Psoas muscle (tissue), 7 donors: ENCODE measurements at regions not wholly inside any gene's neighbourhood (a gene's known extent, or its start where the extent isn't known, plus 50 kb on each side); places are given as distances from the start of the nearest gene placed in this dataset.
"Not testable (repeated sequence)": the region's sequence is repeated elsewhere in the genome, so short reads cannot be mapped to it uniquely, and the experiment has no call there.

Experiments used
- ATAC-seq, 4 donors: fragments of 200-7000 bp; cut with Tn5 transposase; one replicate each; pipeline ENCODE4 v1.9.1; 2020; ENCODE audit warnings: moderate library complexity in 3 of 4, mild to moderate bottlenecking in 2 of 4
- DNase-seq, 2 donors: peaks; one replicate each; pipeline ENCODE4 v3.0.0-alpha.2; 2020
- H3K27ac ChIP-seq: fragments of 200-600 bp; one replicate; pipeline ENCODE4 v1.8.0; 2022
- H3K27me3 ChIP-seq, 3 donors: fragments of 200-600 bp in 1 of 3; one replicate each; pipeline versions ENCODE4 v1.6.1 to v1.8.0; 2013 to 2022; ENCODE audit warnings: low read length in 2 of 3, mild to moderate bottlenecking in 2 of 3, moderate library complexity in 1 of 3; ENCODE audit not compliant: insufficient read depth in 3 of 3
- H3K36me3 ChIP-seq, 2 donors: fragments of 200-600 bp in 1 of 2; one replicate each; pipeline versions ENCODE4 v1.6.1 to v1.8.0; 2013 to 2022; ENCODE audit warnings: low read depth in 1 of 2, mild to moderate bottlenecking in 1 of 2, moderate library complexity in 1 of 2; ENCODE audit not compliant: insufficient read depth in 1 of 2
- H3K4me1 ChIP-seq: fragments of 200-600 bp; one replicate; pipeline ENCODE4 v1.8.0; 2022
- H3K4me3 ChIP-seq: fragments of 200-600 bp; one replicate; pipeline ENCODE4 v1.8.0; 2022; ENCODE audit warnings: mild to moderate bottlenecking
- H3K9me3 ChIP-seq: fragments of 200-600 bp; one replicate; pipeline ENCODE4 v1.8.0; 2022
- WGBS, 3 donors: extraction: QIAGEN DNeasy Blood & Tissue Kit; methylation state at CpG; one replicate each; pipeline versions ENCODE4 v1.1.6 to v1.1.7; 2013; 5-methylcytosine and 5-hydroxymethylcytosine counted together
- intact Hi-C, 2 donors: fragments of 100-400 bp; cut with DNase I; formaldehyde crosslinking; loops; one replicate each; pipeline versions ENCODE4 v1.11.0 to v1.14.2; 2022
- TF ChIP-seq, protein P1 (sequence below): fragments of 200-600 bp; IDR thresholded peaks from one replicate; pipeline ENCODE4 v1.8.0; 2022; ENCODE audit warnings: antibody characterized with exemption
- donor health status: healthy with polysubstance abuse.
- donor health status: DM: no; HTN: no; CAD: no; lungs with moderate emphysema.
- donor health status: Bipolar disorder and iron deficiency.
- donor health status: healthy.
- donor health status: DM: yes; HTN: yes; CAD: no.
- donor health status: DM: no; HTN: no; CAD: no.
- donor health status: DM: yes; HTN: yes; CAD: no.

DNA sequence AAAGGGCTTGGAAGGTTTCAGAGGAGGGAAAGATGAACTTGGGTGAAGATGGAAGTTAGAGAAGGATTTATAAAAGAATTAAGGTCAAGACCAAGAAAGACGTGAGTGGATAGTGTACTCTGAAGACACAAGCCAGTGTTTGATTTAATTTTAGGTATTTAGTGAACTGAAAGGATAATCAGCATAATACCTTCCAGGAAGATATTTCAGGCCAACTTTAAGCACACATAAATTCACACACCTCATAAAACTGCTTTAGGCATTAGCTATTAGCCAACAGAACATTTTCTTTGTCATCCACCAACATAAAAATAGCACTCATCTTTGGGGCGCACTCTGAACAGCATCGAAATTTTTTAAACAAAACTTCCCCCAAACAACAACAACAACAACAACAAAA, 71.7 kb upstream of the CSNK1A1L start:
- DNase-seq (no peak), ATAC-seq (no peak)
- Histone ChIP-seq H3K9me3 (no peaks in the 10 kb centered on the region), H3K27me3 (no peaks in the 10 kb centered on the region), H3K27ac (no peak overlapping the region), H3K36me3 (no peaks in the 10 kb centered on the region), H3K4me1 (no peaks in the 10 kb centered on the region), H3K4me3 (no peak overlapping the region)
- intact Hi-C loops: no loop called here
- TF ChIP-seq, protein P1, sequence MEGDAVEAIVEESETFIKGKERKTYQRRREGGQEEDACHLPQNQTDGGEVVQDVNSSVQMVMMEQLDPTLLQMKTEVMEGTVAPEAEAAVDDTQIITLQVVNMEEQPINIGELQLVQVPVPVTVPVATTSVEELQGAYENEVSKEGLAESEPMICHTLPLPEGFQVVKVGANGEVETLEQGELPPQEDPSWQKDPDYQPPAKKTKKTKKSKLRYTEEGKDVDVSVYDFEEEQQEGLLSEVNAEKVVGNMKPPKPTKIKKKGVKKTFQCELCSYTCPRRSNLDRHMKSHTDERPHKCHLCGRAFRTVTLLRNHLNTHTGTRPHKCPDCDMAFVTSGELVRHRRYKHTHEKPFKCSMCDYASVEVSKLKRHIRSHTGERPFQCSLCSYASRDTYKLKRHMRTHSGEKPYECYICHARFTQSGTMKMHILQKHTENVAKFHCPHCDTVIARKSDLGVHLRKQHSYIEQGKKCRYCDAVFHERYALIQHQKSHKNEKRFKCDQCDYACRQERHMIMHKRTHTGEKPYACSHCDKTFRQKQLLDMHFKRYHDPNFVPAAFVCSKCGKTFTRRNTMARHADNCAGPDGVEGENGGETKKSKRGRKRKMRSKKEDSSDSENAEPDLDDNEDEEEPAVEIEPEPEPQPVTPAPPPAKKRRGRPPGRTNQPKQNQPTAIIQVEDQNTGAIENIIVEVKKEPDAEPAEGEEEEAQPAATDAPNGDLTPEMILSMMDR: no peak
- WGBS, 3 donors: 88 to 94% (median 93%) methylated on average over 3 of the region's 3 CpGs

DNA sequence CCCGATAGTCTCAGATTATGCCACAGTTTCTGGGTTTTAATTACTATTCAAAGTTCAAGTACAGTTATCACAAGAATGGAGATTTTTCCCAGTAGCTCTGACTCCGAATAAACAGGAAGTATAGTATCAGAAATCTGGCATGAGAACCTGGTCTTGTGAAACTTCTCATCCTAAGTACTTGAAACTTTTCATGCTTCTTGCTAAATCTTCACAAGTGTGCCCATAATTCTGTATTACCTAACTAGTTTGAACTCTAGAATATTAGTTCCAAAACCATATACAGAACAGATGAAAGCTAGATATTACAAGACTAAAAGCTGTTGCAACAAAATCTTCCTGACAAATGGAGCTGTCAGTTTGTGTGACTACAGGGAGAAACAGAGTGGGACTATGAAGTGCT, 70.5 kb upstream of the CSNK1A1L start:
- DNase-seq (no peak), ATAC-seq (peak in 2 of 4 donors; percentile 28 to 59)
- Histone ChIP-seq H3K36me3 (no peaks in the 10 kb centered on the region), H3K27ac (no peak overlapping the region), H3K4me1 (no peaks in the 10 kb centered on the region), H3K4me3 (no peak overlapping the region), H3K27me3 (no peaks in the 10 kb centered on the region), H3K9me3 (no peaks in the 10 kb centered on the region)
- intact Hi-C loops: no loop called here
- WGBS, 3 donors: 12 to 37% (median 15%) methylated on average over 2 of the region's 2 CpGs
- TF ChIP-seq, protein P1: no peak

DNA sequence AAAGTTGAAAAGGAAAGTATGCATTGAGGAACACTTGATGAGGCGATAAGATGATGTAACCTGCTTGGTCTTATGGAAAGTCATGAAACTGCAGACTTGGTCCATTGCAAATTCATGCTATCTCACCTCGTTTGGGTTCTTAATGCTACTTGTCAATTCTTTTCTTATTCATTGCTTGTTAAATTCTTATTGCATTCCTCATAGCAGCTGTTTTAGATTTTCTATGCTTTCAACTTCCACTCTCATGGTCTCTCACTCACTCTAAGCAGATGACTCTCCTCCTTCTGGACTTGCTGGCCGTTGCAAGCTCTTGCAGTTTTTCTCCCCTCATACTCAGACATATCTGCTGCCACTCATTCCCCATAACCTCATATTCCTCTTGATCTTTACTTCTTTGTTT, 67.8 kb upstream of the CSNK1A1L start:
- no peaks in the 10 kb centered on the region for H3K9me3 ChIP-seq
- no peaks in the 10 kb centered on the region for H3K4me1 ChIP-seq
- DNase-seq (no peak), ATAC-seq (no peak)
- H3K27ac ChIP-seq: no peak overlapping the region
- H3K36me3 ChIP-seq: no peaks in the 10 kb centered on the region
- no peaks in the 10 kb centered on the region for H3K27me3 ChIP-seq
- TF ChIP-seq, protein P1: no peak
- H3K4me3 ChIP-seq: no peak overlapping the region
- intact Hi-C loops: no loop called here
- WGBS, 3 donors: 40 to 51% (median 47%) methylated on average over 3 of the region's 3 CpGs

DNA sequence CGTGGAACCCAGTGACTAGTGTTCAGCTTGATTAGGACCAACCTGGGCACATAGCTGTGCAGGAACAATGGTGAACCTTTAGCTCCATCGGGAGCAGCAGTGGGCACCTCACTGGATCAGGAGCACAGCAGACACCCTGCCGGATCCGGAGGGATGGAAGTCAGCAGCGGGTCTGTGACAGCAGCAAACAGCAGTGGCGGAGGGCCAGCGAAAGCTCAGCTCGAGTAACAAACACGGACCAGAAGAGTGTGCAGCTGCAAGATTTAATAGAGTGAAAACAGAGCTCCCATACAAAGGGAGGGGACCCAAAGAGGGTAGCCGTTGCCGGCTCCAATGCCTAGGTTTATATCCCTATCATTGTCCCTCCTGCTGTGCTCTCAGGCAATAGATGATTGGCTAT, 66.8 kb upstream of the CSNK1A1L start:
- H3K9me3 ChIP-seq, H3K27ac ChIP-seq, H3K36me3 ChIP-seq, intact Hi-C loops, H3K27me3 ChIP-seq, H3K4me3 ChIP-seq, ATAC-seq, H3K4me1 ChIP-seq: not testable (repeated sequence)
- WGBS, 3 donors: 35 to 60% (median 42%) methylated on average over 11 of the region's 11 CpGs
- DNase-seq: peak in 1 of 2 donors; percentile 55

DNA sequence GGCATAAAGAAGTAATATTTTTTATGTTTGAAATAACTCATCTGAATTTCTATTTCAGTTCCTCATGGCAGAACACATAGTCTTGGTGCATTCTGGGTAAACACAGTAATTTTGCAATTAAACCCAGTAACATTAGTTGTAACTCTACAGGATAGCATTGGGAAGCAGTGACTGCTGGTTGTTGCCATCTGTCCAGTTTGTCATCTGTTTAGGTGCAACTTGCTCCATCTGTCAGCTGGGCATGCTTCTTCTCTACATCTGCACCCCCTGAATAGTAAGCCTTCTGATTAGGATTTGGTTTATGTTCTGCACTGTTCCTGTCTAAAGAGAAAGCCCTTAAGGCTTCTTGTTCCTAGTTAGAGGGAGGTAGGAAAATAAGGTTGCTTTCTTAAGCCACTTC, 63.5 kb upstream of the CSNK1A1L start:
- TF ChIP-seq, protein P1: no peak

More for the DNA sequence above, 63.5 kb upstream of the CSNK1A1L start:
- Histone ChIP-seq H3K4me3 (no peak overlapping the region), H3K4me1 (no peaks in the 10 kb centered on the region), H3K36me3 (no peaks in the 10 kb centered on the region), H3K9me3 (no peaks in the 10 kb centered on the region), H3K27ac (no peak overlapping the region), H3K27me3 (no peaks in the 10 kb centered on the region)
- no peak for ATAC-seq
- intact Hi-C loops: no loop called here
- DNase-seq: no peak
